ENCODE measurements at regions not wholly inside any gene's neighbourhood (a gene's known extent, or its start where the extent isn't known, plus 50 kb on each side); places are given as distances from the start of the nearest gene placed in this dataset.

DNA sequence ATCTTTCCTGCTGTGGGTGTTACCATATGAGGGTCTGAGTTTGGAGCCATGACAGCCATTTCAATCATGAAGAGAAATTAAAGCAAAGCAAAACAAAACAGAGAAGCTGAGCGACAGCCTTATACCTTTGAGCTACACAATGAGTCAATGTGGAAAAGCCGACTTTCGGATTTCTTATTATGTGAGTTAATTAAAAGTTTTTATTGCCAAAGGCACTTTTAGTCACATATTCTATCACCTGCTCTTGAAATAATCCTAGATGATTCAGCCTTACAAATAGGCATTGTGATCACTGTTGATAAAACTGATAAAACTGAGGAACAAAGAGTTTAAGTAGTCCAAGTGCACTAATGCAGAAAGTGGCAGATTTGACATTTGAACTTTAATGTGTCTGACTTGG is 381.9 kb upstream of the TENM4 start:
- H3K9ac ChIP-seq (ENCODE audit: low read length), result no peak overlapping the region
- H3K4me3 ChIP-seq (ENCODE audit: low read depth, low read length), result no peak overlapping the region
- H3K79me1 ChIP-seq (ENCODE audit: low read length), result no peaks in the 10 kb centered on the region
- H4K8ac ChIP-seq (ENCODE audit: low read depth, low read length), result no peak overlapping the region
- WGBS (ENCODE audit: extremely low coverage, insufficient coverage, insufficient read length), result no CpG with 5 or more reads among the region's 3 CpGs
- H4K91ac ChIP-seq (ENCODE audit: low read depth, low read length), result no peak overlapping the region
- H3K4me1 ChIP-seq (ENCODE audit: control insufficient read depth in 1 of 2, insufficient read depth in 2 of 2, low read length in 2 of 2), result no peaks in the 10 kb centered on the region
- no peak overlapping the region for H2BK5ac ChIP-seq (ENCODE audit: low read depth, low read length, poor library complexity)
- H4K12ac ChIP-seq (ENCODE audit: low read depth, low read length), result no peak overlapping the region
- no peak for DNase-seq
- no peak overlapping the region for H3K27ac ChIP-seq (ENCODE audit: low read depth, low read length)
- no peak overlapping the region for H3K4me2 ChIP-seq (ENCODE audit: low read length)
- H3K23ac ChIP-seq (ENCODE audit: low read length), result no peak overlapping the region
- H2AFZ ChIP-seq (ENCODE audit: insufficient read depth, low read length, poor library complexity), result no peak overlapping the region
- no peak overlapping the region for H2AK5ac ChIP-seq (ENCODE audit: low read length)
- H2BK120ac ChIP-seq (ENCODE audit: insufficient read depth, low read length, poor library complexity), result no peak overlapping the region
- no peak overlapping the region for H2BK12ac ChIP-seq (ENCODE audit: low read length)
- no peaks in the 10 kb centered on the region for H3K9me3 ChIP-seq (ENCODE audit: insufficient read depth, low read depth, low read length)
- no peak overlapping the region for H3K14ac ChIP-seq (ENCODE audit: low read length)
- H3K79me2 ChIP-seq (ENCODE audit: control insufficient read depth, insufficient read depth, low read length, poor library complexity), result no peaks in the 10 kb centered on the region
- H3K27me3 ChIP-seq (ENCODE audit: insufficient read depth, low read length), result no peaks in the 10 kb centered on the region
- H3K4ac ChIP-seq (ENCODE audit: low read depth, low read length), result no peak overlapping the region
- H3K36me3 ChIP-seq (ENCODE audit: control insufficient read depth in 1 of 2, insufficient read depth in 2 of 2, low read length in 2 of 2), result no peaks in the 10 kb centered on the region
- no peak overlapping the region for H3K18ac ChIP-seq (ENCODE audit: low read length)

DNA sequence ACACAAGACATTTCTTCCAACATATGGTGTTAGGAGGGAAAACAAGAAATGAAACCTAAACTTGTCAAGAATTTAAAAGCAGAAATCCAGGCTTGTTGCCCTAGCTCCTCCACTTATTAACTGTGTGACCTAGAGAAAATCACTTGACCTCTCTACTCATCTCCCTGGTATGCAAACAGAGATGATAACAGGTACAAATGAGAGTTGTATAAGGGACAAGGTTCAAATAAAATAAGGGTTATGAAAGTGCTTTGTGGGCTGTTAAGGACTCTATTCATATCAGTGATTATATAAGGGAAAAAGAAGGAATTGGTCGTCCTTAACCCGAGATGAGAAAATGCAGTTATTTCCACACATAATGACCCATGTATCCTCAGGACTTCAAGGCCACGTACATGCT is 372.7 kb upstream of the TENM4 start:
- H3K9ac ChIP-seq (ENCODE audit: low read length), result no peak overlapping the region
- no peak overlapping the region for H3K23ac ChIP-seq (ENCODE audit: low read length)
- no peak overlapping the region for H3K27ac ChIP-seq (ENCODE audit: low read depth, low read length)
- no peak overlapping the region for H3K14ac ChIP-seq (ENCODE audit: low read length)
- no peaks in the 10 kb centered on the region for H3K36me3 ChIP-seq (ENCODE audit: control insufficient read depth in 1 of 2, insufficient read depth in 2 of 2, low read length in 2 of 2)
- H4K12ac ChIP-seq (ENCODE audit: low read depth, low read length), result no peak overlapping the region
- H3K4me3 ChIP-seq (ENCODE audit: low read depth, low read length), result no peak overlapping the region
- H3K79me1 ChIP-seq (ENCODE audit: low read length), result no peaks in the 10 kb centered on the region
- H3K4me1 ChIP-seq (ENCODE audit: control insufficient read depth in 1 of 2, insufficient read depth in 2 of 2, low read length in 2 of 2), result no peaks in the 10 kb centered on the region
- no peak overlapping the region for H2BK120ac ChIP-seq (ENCODE audit: insufficient read depth, low read length, poor library complexity)
- no peaks in the 10 kb centered on the region for H3K79me2 ChIP-seq (ENCODE audit: control insufficient read depth, insufficient read depth, low read length, poor library complexity)
- H2BK5ac ChIP-seq (ENCODE audit: low read depth, low read length, poor library complexity), result no peak overlapping the region
- H2BK12ac ChIP-seq (ENCODE audit: low read length), result no peak overlapping the region
- H4K8ac ChIP-seq (ENCODE audit: low read depth, low read length), result no peak overlapping the region
- WGBS (ENCODE audit: extremely low coverage, insufficient coverage, insufficient read length), result no CpG with 5 or more reads among the region's 3 CpGs
- H2AK5ac ChIP-seq (ENCODE audit: low read length), result no peak overlapping the region
- no peak overlapping the region for H3K4ac ChIP-seq (ENCODE audit: low read depth, low read length)
- no peak overlapping the region for H3K4me2 ChIP-seq (ENCODE audit: low read length)
- no peak overlapping the region for H3K18ac ChIP-seq (ENCODE audit: low read length)
- H4K91ac ChIP-seq (ENCODE audit: low read depth, low read length), result no peak overlapping the region
- no peak for DNase-seq
- H3K27me3 ChIP-seq (ENCODE audit: insufficient read depth, low read length), result no peaks in the 10 kb centered on the region
- no peak overlapping the region for H2AFZ ChIP-seq (ENCODE audit: insufficient read depth, low read length, poor library complexity)
- H3K9me3 ChIP-seq (ENCODE audit: insufficient read depth, low read depth, low read length), result no peaks in the 10 kb centered on the region

DNA sequence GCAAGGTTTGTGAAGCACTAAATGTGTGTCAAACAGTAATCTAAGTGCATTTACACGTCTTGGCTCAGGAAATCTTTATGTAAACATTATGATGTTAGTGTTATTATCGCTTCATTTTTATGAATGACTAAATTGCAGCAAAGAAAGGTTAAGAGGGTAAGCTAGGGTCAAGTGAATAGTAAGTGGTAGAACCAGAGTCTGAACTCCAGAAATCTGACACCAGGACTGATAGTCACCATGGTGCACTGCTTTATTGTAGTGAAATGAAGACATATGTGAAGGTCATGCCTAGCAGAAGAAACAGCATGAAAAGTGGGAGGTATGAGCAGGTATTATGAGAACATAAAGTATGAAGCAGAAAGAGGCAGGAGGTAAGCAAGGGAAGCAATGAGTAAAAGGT is 368.7 kb upstream of the TENM4 start:
- no peaks in the 10 kb centered on the region for H3K27me3 ChIP-seq (ENCODE audit: insufficient read depth, low read length)
- H4K12ac ChIP-seq (ENCODE audit: low read depth, low read length), result no peak overlapping the region
- H3K79me1 ChIP-seq (ENCODE audit: low read length), result no peaks in the 10 kb centered on the region
- no peak overlapping the region for H2BK5ac ChIP-seq (ENCODE audit: low read depth, low read length, poor library complexity)
- DNase-seq, result no peak
- H2BK120ac ChIP-seq (ENCODE audit: insufficient read depth, low read length, poor library complexity), result no peak overlapping the region
- no peaks in the 10 kb centered on the region for H3K4me1 ChIP-seq (ENCODE audit: control insufficient read depth in 1 of 2, insufficient read depth in 2 of 2, low read length in 2 of 2)
- no CpG with 5 or more reads among the region's 2 CpGs for WGBS (ENCODE audit: extremely low coverage, insufficient coverage, insufficient read length)
- no peaks in the 10 kb centered on the region for H3K36me3 ChIP-seq (ENCODE audit: control insufficient read depth in 1 of 2, insufficient read depth in 2 of 2, low read length in 2 of 2)
- no peak overlapping the region for H2AK5ac ChIP-seq (ENCODE audit: low read length)
- H3K4ac ChIP-seq (ENCODE audit: low read depth, low read length), result no peak overlapping the region
- H3K4me2 ChIP-seq (ENCODE audit: low read length), result no peak overlapping the region
- H3K79me2 ChIP-seq (ENCODE audit: control insufficient read depth, insufficient read depth, low read length, poor library complexity), result no peaks in the 10 kb centered on the region
- H3K27ac ChIP-seq (ENCODE audit: low read depth, low read length), result no peak overlapping the region
- H3K9ac ChIP-seq (ENCODE audit: low read length), result no peak overlapping the region
- no peak overlapping the region for H3K23ac ChIP-seq (ENCODE audit: low read length)
- H2BK12ac ChIP-seq (ENCODE audit: low read length), result no peak overlapping the region
- H3K9me3 ChIP-seq (ENCODE audit: insufficient read depth, low read depth, low read length), result no peaks in the 10 kb centered on the region
- no peak overlapping the region for H3K14ac ChIP-seq (ENCODE audit: low read length)
- no peak overlapping the region for H4K91ac ChIP-seq (ENCODE audit: low read depth, low read length)
- H2AFZ ChIP-seq (ENCODE audit: insufficient read depth, low read length, poor library complexity), result no peak overlapping the region
- no peak overlapping the region for H3K18ac ChIP-seq (ENCODE audit: low read length)
- H4K8ac ChIP-seq (ENCODE audit: low read depth, low read length), result no peak overlapping the region
- H3K4me3 ChIP-seq (ENCODE audit: low read depth, low read length), result no peak overlapping the region

DNA sequence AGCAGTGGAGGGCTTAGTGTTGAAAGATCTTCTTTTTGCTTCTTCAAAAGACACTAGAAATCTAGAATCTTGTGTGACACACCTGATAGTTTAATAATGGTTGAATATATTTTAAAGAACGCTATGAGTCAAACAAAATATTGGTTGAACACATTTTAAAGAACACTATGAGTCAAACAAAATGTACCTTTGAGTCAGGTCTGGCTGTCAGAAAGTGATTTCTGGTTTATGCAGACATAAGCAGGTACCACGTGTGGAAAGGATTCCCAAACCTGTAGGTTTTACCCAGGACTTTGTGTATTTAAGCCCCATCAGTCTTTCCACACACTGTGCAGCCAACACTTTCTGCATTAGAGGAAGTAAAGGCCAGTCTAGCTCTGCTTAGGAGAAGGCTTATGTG is 366.7 kb upstream of the TENM4 start:
- Histone ChIP-seq H3K79me1 (ENCODE audit: low read length) (no peaks in the 10 kb centered on the region), H3K9me3 (ENCODE audit: insufficient read depth, low read depth, low read length) (peaks cover 2% of the 10 kb centered on the region), H3K18ac (ENCODE audit: low read length) (no peak overlapping the region), H3K36me3 (ENCODE audit: control insufficient read depth in 1 of 2, insufficient read depth in 2 of 2, low read length in 2 of 2) (no peaks in the 10 kb centered on the region), H4K8ac (ENCODE audit: low read depth, low read length) (no peak overlapping the region), H3K4ac (ENCODE audit: low read depth, low read length) (no peak overlapping the region), H3K9ac (ENCODE audit: low read length) (no peak overlapping the region), H2BK5ac (ENCODE audit: low read depth, low read length, poor library complexity) (no peak overlapping the region), H3K4me3 (ENCODE audit: low read depth, low read length) (no peak overlapping the region), H2BK120ac (ENCODE audit: insufficient read depth, low read length, poor library complexity) (no peak overlapping the region), H3K4me2 (ENCODE audit: low read length) (no peak overlapping the region), H4K12ac (ENCODE audit: low read depth, low read length) (no peak overlapping the region), H3K79me2 (ENCODE audit: control insufficient read depth, insufficient read depth, low read length, poor library complexity) (no peaks in the 10 kb centered on the region), H3K4me1 (ENCODE audit: control insufficient read depth in 1 of 2, insufficient read depth in 2 of 2, low read length in 2 of 2) (no peaks in the 10 kb centered on the region), H3K27ac (ENCODE audit: low read depth, low read length) (no peak overlapping the region), H2AFZ (ENCODE audit: insufficient read depth, low read length, poor library complexity) (no peak overlapping the region), H3K23ac (ENCODE audit: low read length) (no peak overlapping the region), H2AK5ac (ENCODE audit: low read length) (no peak overlapping the region), H4K91ac (ENCODE audit: low read depth, low read length) (no peak overlapping the region), H3K27me3 (ENCODE audit: insufficient read depth, low read length) (no peaks in the 10 kb centered on the region), H2BK12ac (ENCODE audit: low read length) (no peak overlapping the region), H3K14ac (ENCODE audit: low read length) (no peak overlapping the region)
- no peak for DNase-seq
- no CpG with 5 or more reads among the region's 2 CpGs for WGBS (ENCODE audit: extremely low coverage, insufficient coverage, insufficient read length)

Measured in trophoblast cell (in vitro differentiated cells and primary cell).